ENCODE measurements at regions not wholly inside any gene's neighbourhood (a gene's known extent, or its start where the extent isn't known, plus 50 kb on each side); places are given as distances from the start of the nearest gene placed in this dataset.

DNA sequence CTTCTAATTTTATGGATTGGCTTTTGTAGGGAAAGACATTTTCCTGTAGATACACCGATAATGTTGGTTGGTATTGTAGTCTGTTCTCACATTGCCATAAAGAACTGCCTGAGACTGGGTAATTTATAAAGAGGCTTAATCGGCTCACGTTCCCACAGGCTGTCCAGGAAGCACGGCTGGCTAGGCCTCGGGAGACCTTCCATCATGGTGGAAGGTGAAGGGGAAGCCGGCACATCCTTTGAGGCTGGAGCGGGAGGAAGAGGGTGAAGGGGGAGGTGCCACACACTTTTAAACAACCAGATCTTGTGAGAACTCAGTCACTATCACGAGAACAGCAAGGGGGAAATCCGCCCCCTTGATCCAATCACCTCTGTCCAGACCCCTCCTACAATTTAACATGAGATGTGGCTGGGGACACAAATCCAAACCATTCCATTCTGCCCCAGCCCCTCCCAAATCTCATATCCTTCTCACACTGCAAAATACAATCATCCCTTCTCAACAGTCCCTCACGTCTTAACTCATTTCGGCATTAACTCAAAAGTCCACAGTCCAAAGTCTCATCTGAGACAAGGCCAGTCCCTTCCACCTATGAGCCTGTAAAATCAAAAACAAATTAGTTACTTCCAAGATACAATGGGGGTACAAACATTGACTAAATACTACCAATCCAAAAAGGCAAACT, 66.7 kb upstream of the EIF5 start:
- Histone ChIP-seq H3K4me1 (ENCODE audit: insufficient read depth) (peaks cover 4% of the 10 kb centered on the region; the same call in 1 of the 2 replicates), H3F3A (replicated peaks; ENCODE audit: low read depth) (0 out of 2 replicates have a peak, but pooled peaks cover under 1% of the 10 kb centered on the region), H3K4me3 (no peak overlapping the region), H3K36me3 (ENCODE audit: insufficient read depth) (no peaks in the 10 kb centered on the region), H4K20me1 (replicated peaks; ENCODE audit: insufficient read depth) (no peaks in the 10 kb centered on the region), H3K9me2 (ENCODE audit: insufficient read depth) (no peaks in the 10 kb centered on the region), H3K4me2 (no peak overlapping the region), H3K27ac (ENCODE audit: low read depth) (no peak overlapping the region), H3K27me3 (ENCODE audit: insufficient read depth) (peaks cover 7% of the 10 kb centered on the region), H3K79me2 (replicated peaks; ENCODE audit: insufficient read depth) (no peaks in the 10 kb centered on the region), H2AFZ (peak overlapping the region; percentile 52; the same call in 1 of the 2 replicates)
- DNase-seq (ENCODE audit: low spot score) (no peak), ATAC-seq (no peak)
- Mint-ChIP-seq H3K27me3 (ENCODE audit: insufficient read depth, low read depth, poor library complexity) (peaks cover 11% of the 10 kb centered on the region), H3K4me3 (no peak overlapping the region), H3K4me1 (peaks cover 15% of the 10 kb centered on the region), H3K27ac (no peak overlapping the region), H3K36me3 (ENCODE audit: low read depth) (peaks cover 7% of the 10 kb centered on the region; the same call in 2 of the 3 replicates), H3K9me3 (peaks cover 29% of the 10 kb centered on the region)
- TF ChIP-seq ZNF114 (CRISPR knock-in tag; IDR thresholded peaks at IDR 0.05) (no peak), NANOG (IDR thresholded peaks at IDR 0.05; ENCODE audit: borderline replicate concordance) (no peak), EZH2phosphoT487 (IDR thresholded peaks at IDR 0.05; ENCODE audit: unreplicated experiment) (no peak), ZNF331 (CRISPR knock-in tag; IDR thresholded peaks at IDR 0.05; ENCODE audit: low read depth) (no peak), STAT1 (IDR thresholded peaks at IDR 0.05; ENCODE audit: unreplicated experiment) (no peak), JUNB (IDR thresholded peaks at IDR 0.05; ENCODE audit: unreplicated experiment) (no peak), POLR2AphosphoS5 (IDR thresholded peaks at IDR 0.05; ENCODE audit: low read depth) (no peak), EZH2 (IDR thresholded peaks at IDR 0.05; ENCODE audit: low read depth, unreplicated experiment) (no peak)
- TF ChIP-seq, protein P1, sequence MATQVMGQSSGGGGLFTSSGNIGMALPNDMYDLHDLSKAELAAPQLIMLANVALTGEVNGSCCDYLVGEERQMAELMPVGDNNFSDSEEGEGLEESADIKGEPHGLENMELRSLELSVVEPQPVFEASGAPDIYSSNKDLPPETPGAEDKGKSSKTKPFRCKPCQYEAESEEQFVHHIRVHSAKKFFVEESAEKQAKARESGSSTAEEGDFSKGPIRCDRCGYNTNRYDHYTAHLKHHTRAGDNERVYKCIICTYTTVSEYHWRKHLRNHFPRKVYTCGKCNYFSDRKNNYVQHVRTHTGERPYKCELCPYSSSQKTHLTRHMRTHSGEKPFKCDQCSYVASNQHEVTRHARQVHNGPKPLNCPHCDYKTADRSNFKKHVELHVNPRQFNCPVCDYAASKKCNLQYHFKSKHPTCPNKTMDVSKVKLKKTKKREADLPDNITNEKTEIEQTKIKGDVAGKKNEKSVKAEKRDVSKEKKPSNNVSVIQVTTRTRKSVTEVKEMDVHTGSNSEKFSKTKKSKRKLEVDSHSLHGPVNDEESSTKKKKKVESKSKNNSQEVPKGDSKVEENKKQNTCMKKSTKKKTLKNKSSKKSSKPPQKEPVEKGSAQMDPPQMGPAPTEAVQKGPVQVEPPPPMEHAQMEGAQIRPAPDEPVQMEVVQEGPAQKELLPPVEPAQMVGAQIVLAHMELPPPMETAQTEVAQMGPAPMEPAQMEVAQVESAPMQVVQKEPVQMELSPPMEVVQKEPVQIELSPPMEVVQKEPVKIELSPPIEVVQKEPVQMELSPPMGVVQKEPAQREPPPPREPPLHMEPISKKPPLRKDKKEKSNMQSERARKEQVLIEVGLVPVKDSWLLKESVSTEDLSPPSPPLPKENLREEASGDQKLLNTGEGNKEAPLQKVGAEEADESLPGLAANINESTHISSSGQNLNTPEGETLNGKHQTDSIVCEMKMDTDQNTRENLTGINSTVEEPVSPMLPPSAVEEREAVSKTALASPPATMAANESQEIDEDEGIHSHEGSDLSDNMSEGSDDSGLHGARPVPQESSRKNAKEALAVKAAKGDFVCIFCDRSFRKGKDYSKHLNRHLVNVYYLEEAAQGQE (IDR thresholded peaks at IDR 0.05; ENCODE audit: unreplicated experiment), result no peak
- TF ChIP-seq, protein P2, sequence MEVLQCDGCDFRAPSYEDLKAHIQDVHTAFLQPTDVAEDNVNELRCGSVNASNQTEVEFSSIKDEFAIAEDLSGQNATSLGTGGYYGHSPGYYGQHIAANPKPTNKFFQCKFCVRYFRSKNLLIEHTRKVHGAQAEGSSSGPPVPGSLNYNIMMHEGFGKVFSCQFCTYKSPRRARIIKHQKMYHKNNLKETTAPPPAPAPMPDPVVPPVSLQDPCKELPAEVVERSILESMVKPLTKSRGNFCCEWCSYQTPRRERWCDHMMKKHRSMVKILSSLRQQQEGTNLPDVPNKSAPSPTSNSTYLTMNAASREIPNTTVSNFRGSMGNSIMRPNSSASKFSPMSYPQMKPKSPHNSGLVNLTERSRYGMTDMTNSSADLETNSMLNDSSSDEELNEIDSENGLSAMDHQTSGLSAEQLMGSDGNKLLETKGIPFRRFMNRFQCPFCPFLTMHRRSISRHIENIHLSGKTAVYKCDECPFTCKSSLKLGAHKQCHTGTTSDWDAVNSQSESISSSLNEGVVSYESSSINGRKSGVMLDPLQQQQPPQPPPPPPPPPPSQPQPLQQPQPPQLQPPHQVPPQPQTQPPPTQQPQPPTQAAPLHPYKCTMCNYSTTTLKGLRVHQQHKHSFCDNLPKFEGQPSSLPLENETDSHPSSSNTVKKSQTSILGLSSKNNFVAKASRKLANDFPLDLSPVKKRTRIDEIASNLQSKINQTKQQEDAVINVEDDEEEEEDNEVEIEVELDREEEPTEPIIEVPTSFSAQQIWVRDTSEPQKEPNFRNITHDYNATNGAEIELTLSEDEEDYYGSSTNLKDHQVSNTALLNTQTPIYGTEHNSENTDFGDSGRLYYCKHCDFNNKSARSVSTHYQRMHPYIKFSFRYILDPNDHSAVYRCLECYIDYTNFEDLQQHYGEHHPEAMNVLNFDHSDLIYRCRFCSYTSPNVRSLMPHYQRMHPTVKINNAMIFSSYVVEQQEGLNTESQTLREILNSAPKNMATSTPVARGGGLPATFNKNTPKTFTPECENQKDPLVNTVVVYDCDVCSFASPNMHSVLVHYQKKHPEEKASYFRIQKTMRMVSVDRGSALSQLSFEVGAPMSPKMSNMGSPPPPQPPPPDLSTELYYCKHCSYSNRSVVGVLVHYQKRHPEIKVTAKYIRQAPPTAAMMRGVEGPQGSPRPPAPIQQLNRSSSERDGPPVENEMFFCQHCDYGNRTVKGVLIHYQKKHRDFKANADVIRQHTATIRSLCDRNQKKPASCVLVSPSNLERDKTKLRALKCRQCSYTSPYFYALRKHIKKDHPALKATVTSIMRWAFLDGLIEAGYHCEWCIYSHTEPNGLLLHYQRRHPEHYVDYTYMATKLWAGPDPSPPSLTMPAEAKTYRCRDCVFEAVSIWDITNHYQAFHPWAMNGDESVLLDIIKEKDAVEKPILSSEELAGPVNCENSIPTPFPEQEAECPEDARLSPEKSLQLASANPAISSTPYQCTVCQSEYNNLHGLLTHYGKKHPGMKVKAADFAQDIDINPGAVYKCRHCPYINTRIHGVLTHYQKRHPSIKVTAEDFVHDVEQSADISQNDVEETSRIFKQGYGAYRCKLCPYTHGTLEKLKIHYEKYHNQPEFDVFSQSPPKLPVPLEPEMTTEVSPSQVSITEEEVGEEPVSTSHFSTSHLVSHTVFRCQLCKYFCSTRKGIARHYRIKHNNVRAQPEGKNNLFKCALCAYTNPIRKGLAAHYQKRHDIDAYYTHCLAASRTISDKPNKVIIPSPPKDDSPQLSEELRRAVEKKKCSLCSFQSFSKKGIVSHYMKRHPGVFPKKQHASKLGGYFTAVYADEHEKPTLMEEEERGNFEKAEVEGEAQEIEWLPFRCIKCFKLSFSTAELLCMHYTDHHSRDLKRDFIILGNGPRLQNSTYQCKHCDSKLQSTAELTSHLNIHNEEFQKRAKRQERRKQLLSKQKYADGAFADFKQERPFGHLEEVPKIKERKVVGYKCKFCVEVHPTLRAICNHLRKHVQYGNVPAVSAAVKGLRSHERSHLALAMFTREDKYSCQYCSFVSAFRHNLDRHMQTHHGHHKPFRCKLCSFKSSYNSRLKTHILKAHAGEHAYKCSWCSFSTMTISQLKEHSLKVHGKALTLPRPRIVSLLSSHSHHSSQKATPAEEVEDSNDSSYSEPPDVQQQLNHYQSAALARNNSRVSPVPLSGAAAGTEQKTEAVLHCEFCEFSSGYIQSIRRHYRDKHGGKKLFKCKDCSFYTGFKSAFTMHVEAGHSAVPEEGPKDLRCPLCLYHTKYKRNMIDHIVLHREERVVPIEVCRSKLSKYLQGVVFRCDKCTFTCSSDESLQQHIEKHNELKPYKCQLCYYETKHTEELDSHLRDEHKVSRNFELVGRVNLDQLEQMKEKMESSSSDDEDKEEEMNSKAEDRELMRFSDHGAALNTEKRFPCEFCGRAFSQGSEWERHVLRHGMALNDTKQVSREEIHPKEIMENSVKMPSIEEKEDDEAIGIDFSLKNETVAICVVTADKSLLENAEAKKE (CRISPR knock-in tag; IDR thresholded peaks at IDR 0.05), result no peak
- TF ChIP-seq, protein P3, sequence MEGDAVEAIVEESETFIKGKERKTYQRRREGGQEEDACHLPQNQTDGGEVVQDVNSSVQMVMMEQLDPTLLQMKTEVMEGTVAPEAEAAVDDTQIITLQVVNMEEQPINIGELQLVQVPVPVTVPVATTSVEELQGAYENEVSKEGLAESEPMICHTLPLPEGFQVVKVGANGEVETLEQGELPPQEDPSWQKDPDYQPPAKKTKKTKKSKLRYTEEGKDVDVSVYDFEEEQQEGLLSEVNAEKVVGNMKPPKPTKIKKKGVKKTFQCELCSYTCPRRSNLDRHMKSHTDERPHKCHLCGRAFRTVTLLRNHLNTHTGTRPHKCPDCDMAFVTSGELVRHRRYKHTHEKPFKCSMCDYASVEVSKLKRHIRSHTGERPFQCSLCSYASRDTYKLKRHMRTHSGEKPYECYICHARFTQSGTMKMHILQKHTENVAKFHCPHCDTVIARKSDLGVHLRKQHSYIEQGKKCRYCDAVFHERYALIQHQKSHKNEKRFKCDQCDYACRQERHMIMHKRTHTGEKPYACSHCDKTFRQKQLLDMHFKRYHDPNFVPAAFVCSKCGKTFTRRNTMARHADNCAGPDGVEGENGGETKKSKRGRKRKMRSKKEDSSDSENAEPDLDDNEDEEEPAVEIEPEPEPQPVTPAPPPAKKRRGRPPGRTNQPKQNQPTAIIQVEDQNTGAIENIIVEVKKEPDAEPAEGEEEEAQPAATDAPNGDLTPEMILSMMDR (conservative IDR thresholded peaks at IDR 0.05; ENCODE audit: low read depth in 2 of 2), result no peak

Data from GM23338 (cell line).